ENCODE measurements at regions not wholly inside any gene's neighbourhood (a gene's known extent, or its start where the extent isn't known, plus 50 kb on each side); places are given as distances from the start of the nearest gene placed in this dataset.

GRCh38 chr5:122527547-122527946 lies 215.5 kb downstream of the SNCAIP start (continued):
- TF ChIP-seq POU6F1 (CRISPR knock-in tag; IDR thresholded peaks at IDR 0.05; ENCODE audit: borderline replicate concordance, low read depth), result no peak
- no peak for TF ChIP-seq ZNF8 (CRISPR knock-in tag; IDR thresholded peaks at IDR 0.05)
- TF ChIP-seq OSR1 (CRISPR knock-in tag; IDR thresholded peaks at IDR 0.05), result no peak

- ATAC-seq, result no peak
- TF ChIP-seq PPARA (CRISPR knock-in tag; IDR thresholded peaks at IDR 0.05; ENCODE audit: borderline replicate concordance) (no peak), ZNF8 (CRISPR knock-in tag; IDR thresholded peaks at IDR 0.05) (no peak), ISL1 (CRISPR knock-in tag; IDR thresholded peaks at IDR 0.05) (no peak), CREB5 (CRISPR knock-in tag; IDR thresholded peaks at IDR 0.05; ENCODE audit: low read depth) (no peak), OSR1 (CRISPR knock-in tag; IDR thresholded peaks at IDR 0.05) (no peak), SNAI2 (CRISPR knock-in tag; IDR thresholded peaks at IDR 0.05) (no peak), RARB (CRISPR knock-in tag; IDR thresholded peaks at IDR 0.05) (no peak), CSDC2 (CRISPR knock-in tag; IDR thresholded peaks at IDR 0.05) (no peak), ZFP30 (CRISPR knock-in tag; IDR thresholded peaks at IDR 0.05) (no peak)
- TF ChIP-seq, protein P1, sequence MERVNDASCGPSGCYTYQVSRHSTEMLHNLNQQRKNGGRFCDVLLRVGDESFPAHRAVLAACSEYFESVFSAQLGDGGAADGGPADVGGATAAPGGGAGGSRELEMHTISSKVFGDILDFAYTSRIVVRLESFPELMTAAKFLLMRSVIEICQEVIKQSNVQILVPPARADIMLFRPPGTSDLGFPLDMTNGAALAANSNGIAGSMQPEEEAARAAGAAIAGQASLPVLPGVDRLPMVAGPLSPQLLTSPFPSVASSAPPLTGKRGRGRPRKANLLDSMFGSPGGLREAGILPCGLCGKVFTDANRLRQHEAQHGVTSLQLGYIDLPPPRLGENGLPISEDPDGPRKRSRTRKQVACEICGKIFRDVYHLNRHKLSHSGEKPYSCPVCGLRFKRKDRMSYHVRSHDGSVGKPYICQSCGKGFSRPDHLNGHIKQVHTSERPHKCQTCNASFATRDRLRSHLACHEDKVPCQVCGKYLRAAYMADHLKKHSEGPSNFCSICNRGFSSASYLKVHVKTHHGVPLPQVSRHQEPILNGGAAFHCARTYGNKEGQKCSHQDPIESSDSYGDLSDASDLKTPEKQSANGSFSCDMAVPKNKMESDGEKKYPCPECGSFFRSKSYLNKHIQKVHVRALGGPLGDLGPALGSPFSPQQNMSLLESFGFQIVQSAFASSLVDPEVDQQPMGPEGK (CRISPR knock-in tag; IDR thresholded peaks at IDR 0.05; ENCODE audit: borderline replicate concordance), result no peak
- TF ChIP-seq, protein P2, sequence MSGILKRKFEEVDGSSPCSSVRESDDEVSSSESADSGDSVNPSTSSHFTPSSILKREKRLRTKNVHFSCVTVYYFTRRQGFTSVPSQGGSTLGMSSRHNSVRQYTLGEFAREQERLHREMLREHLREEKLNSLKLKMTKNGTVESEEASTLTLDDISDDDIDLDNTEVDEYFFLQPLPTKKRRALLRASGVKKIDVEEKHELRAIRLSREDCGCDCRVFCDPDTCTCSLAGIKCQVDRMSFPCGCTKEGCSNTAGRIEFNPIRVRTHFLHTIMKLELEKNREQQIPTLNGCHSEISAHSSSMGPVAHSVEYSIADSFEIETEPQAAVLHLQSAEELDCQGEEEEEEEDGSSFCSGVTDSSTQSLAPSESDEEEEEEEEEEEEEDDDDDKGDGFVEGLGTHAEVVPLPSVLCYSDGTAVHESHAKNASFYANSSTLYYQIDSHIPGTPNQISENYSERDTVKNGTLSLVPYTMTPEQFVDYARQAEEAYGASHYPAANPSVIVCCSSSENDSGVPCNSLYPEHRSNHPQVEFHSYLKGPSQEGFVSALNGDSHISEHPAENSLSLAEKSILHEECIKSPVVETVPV (CRISPR knock-in tag; IDR thresholded peaks at IDR 0.05), result no peak
These were observed 220.0 kb downstream of the SNCAIP start for GRCh38 chr5:122532035-122532434.

- TF ChIP-seq ARNTL (CRISPR knock-in tag; IDR thresholded peaks at IDR 0.05; ENCODE audit: borderline replicate concordance, low read depth), result no peak
- no peak for TF ChIP-seq TOX (CRISPR knock-in tag; IDR thresholded peaks at IDR 0.05; ENCODE audit: borderline replicate concordance)
- TF ChIP-seq ISL1 (CRISPR knock-in tag; IDR thresholded peaks at IDR 0.05), result peak; percentile 91
- ATAC-seq, result no peak
These were observed 221.8 kb downstream of the SNCAIP start for GRCh38 chr5:122533825-122534224.

DNA sequence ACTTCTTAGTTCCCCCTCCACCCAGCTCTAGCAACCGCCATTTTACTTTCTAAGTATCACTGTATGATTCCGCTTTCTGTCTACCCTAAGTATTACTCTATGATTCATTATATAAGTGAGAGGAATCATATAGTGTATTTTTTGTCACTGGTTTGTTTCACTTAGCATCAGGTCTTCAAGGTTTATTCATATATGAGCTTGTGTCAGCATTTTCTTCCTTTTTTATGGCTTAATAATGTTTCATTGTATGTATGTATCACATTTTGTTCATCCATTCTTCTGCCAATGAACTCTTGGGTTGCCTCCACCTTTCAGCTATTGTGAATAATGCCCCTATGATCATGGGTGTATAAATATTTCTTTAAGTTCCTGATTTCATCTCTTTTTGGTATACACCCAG lies 222.8 kb downstream of the SNCAIP start:
- no peak for TF ChIP-seq GLIS3 (CRISPR knock-in tag; IDR thresholded peaks at IDR 0.05)
- no peak for TF ChIP-seq ESRRG (CRISPR knock-in tag; IDR thresholded peaks at IDR 0.05)
- TF ChIP-seq PPARA (CRISPR knock-in tag; IDR thresholded peaks at IDR 0.05; ENCODE audit: borderline replicate concordance), result no peak
- ATAC-seq, result no peak

DNA sequence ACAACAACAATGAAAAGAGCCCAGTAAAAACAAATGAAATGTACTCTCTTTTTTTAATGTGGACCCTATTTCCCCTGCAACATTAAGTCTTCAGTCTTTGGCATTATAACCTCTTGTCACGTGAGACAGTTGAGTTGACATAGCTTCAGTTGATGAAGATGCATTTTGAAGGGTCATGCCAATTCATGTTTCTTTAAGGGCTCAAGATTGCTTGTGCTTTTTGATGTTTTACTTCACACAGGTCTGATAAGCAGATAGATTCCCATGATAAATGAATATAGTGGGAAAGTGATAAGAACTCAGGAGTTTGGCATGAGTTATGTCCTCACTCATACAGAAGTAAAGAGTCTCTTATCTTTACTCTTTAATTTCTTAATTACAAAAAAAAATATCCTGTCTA lies 229.4 kb downstream of the SNCAIP start:
- no peak for ATAC-seq
- TF ChIP-seq ISL1 (CRISPR knock-in tag; IDR thresholded peaks at IDR 0.05) (peak; percentile 7; the same call in 1 of the 2 replicates), POU6F1 (CRISPR knock-in tag; IDR thresholded peaks at IDR 0.05; ENCODE audit: borderline replicate concordance, low read depth) (no peak), SNAI2 (CRISPR knock-in tag; IDR thresholded peaks at IDR 0.05) (no peak), RARB (CRISPR knock-in tag; IDR thresholded peaks at IDR 0.05) (no peak), ZFP3 (CRISPR knock-in tag; IDR thresholded peaks at IDR 0.05) (no peak), ESRRG (CRISPR knock-in tag; IDR thresholded peaks at IDR 0.05) (no peak), CSDC2 (CRISPR knock-in tag; IDR thresholded peaks at IDR 0.05) (no peak)
